Neutrophil (primary cell): ENCODE measurements at regions not wholly inside any gene's neighbourhood (a gene's known extent, or its start where the extent isn't known, plus 50 kb on each side); places are given as distances from the start of the nearest gene placed in this dataset.
"Not testable (repeated sequence)": the region's sequence is repeated elsewhere in the genome, so short reads cannot be mapped to it uniquely, and the experiment has no call there.

ENCODE experiments used
- H3K27ac ChIP-seq: fragments of 200-600 bp; sonication (generic); 2 replicates; pipeline ENCODE4 v1.5.1; 2016; ENCODE audit warnings: mild to moderate bottlenecking, moderate library complexity
- H3K27me3 ChIP-seq: fragments of 200-600 bp; sonication (generic); 2 replicates; pipeline ENCODE4 v1.6.0; 2016; ENCODE audit warnings: mild to moderate bottlenecking
- H3K36me3 ChIP-seq: fragments of 200-600 bp; sonication (generic); 2 replicates; pipeline ENCODE4 v1.5.1; 2017
- H3K4me1 ChIP-seq, 2 experiments: fragments of 200-600 bp in 1 of 2; sonication (generic) in 1 of 2; 1 replicate in 1 of 2; 2 replicates in 1 of 2; pipeline versions ENCODE4 v1.5.1 to v1.6.1; 2013 to 2016; ENCODE audit warnings: low read depth in 1 of 2, low read length in 1 of 2, mild to moderate bottlenecking in 1 of 2, moderate library complexity in 1 of 2; ENCODE audit not compliant: control insufficient read depth in 1 of 2, insufficient read depth in 1 of 2
- H3K4me3 ChIP-seq, 2 experiments: fragments of 200-600 bp in 1 of 2; sonication (generic) in 1 of 2; 1 replicate in 1 of 2; 2 replicates in 1 of 2; pipeline ENCODE4 v1.5.1; 2013 to 2016; ENCODE audit warnings: low read depth in 1 of 2, low read length in 1 of 2, mild to moderate bottlenecking in 1 of 2, moderate library complexity in 1 of 2
- H3K9me3 ChIP-seq: fragments of 200-600 bp; sonication (generic); 2 replicates; pipeline ENCODE4 v1.5.1; 2016
- CTCF ChIP-seq: fragments of 200-600 bp; sonication (generic); IDR thresholded peaks from 2 replicates; pipeline ENCODE4 v1.5.1; 2016; ENCODE audit warnings: antibody characterized with exemption

GRCh38 chr3:8027954-8028353 lies 473.7 kb upstream of the LMCD1 start:
- Histone ChIP-seq H3K4me3 (no peak overlapping the region), H3K36me3 (no peaks in the 10 kb centered on the region), H3K27ac (no peak overlapping the region), H3K9me3 (no peaks in the 10 kb centered on the region), H3K27me3 (no peaks in the 10 kb centered on the region), H3K4me1 (no peaks in the 10 kb centered on the region)
- TF ChIP-seq CTCF = no peak

GRCh38 chr3:8050283-8050682 lies 451.3 kb upstream of the LMCD1 start:
- H3K9me3 ChIP-seq = no peaks in the 10 kb centered on the region
- no peaks in the 10 kb centered on the region for H3K4me1 ChIP-seq
- no peak for TF ChIP-seq CTCF

GRCh38 chr3:8052659-8053058 lies 449.0 kb upstream of the LMCD1 start:
- TF ChIP-seq CTCF = no peak
- H3K9me3 ChIP-seq = no peaks in the 10 kb centered on the region
- no peak overlapping the region for H3K4me3 ChIP-seq
- no peaks in the 10 kb centered on the region for H3K4me1 ChIP-seq
- no peak overlapping the region for H3K27ac ChIP-seq
- H3K36me3 ChIP-seq = no peaks in the 10 kb centered on the region
- no peaks in the 10 kb centered on the region for H3K27me3 ChIP-seq

More at GRCh38 chr3:8050283-8050682, 451.3 kb upstream of the LMCD1 start:
- Histone ChIP-seq H3K27me3 (no peaks in the 10 kb centered on the region), H3K36me3 (no peaks in the 10 kb centered on the region), H3K27ac (no peak overlapping the region), H3K4me3 (no peak overlapping the region)

GRCh38 chr3:8068135-8068534 lies 433.5 kb upstream of the LMCD1 start:
- not testable (repeated sequence) for H3K27ac ChIP-seq, H3K4me1 ChIP-seq, H3K27me3 ChIP-seq, H3K36me3 ChIP-seq, H3K9me3 ChIP-seq, H3K4me3 ChIP-seq

- no peaks in the 10 kb centered on the region for H3K9me3 ChIP-seq
- no peak for TF ChIP-seq CTCF
- H3K36me3 ChIP-seq = no peaks in the 10 kb centered on the region
- H3K27ac ChIP-seq = no peak overlapping the region
- no peaks in the 10 kb centered on the region for H3K27me3 ChIP-seq
- H3K4me1 ChIP-seq = no peaks in the 10 kb centered on the region
- H3K4me3 ChIP-seq = no peak overlapping the region
Measured at GRCh38 chr3:8069471-8069870, 432.2 kb upstream of the LMCD1 start.

GRCh38 chr3:8070011-8070410 lies 431.6 kb upstream of the LMCD1 start:
- no peak for TF ChIP-seq CTCF
- Histone ChIP-seq H3K4me1 (no peaks in the 10 kb centered on the region), H3K27ac (no peak overlapping the region), H3K27me3 (no peaks in the 10 kb centered on the region), H3K9me3 (no peaks in the 10 kb centered on the region), H3K36me3 (no peaks in the 10 kb centered on the region), H3K4me3 (no peak overlapping the region)

GRCh38 chr3:8074740-8075139 lies 426.9 kb upstream of the LMCD1 start:
- not testable (repeated sequence) for H3K27me3 ChIP-seq, H3K27ac ChIP-seq, H3K4me3 ChIP-seq, H3K4me1 ChIP-seq, H3K36me3 ChIP-seq, H3K9me3 ChIP-seq
